Liver (tissue), 8 donors: ENCODE measurements at regions not wholly inside any gene's neighbourhood (a gene's known extent, or its start where the extent isn't known, plus 50 kb on each side); places are given as distances from the start of the nearest gene placed in this dataset. TPM values are rescaled to one million over a fixed set of nuclear protein-coding genes. Genes with fewer than 3 reads are reported as not detected.

ENCODE experiments used
- DNase-seq: peaks from one replicate; pipeline ENCODE4 v3.0.0-alpha.2; 2017; ENCODE audit warnings: low spot score
- H3K27ac ChIP-seq, 2 donors: one replicate each; pipeline ENCODE4 v1.7.0; 2013; ENCODE audit warnings: inconsistent platforms in 2 of 2, low read length in 2 of 2, control low read depth in 1 of 2, low read depth in 1 of 2, mild to moderate bottlenecking in 1 of 2
- H3K27me3 ChIP-seq, 4 donors: one replicate each; pipeline versions ENCODE4 v1.6.1 to v1.7.0; 2013; ENCODE audit warnings: low read length in 3 of 4, inconsistent platforms in 1 of 4, mild to moderate bottlenecking in 1 of 4, moderate library complexity in 1 of 4; ENCODE audit not compliant: control insufficient read depth in 4 of 4, insufficient read depth in 4 of 4
- H3K36me3 ChIP-seq, 4 donors: one replicate each; pipeline versions ENCODE4 v1.6.1 to v1.7.0; 2013; ENCODE audit warnings: low read length in 3 of 4, mild to moderate bottlenecking in 3 of 4, low read depth in 1 of 4, moderate library complexity in 1 of 4; ENCODE audit not compliant: control insufficient read depth in 4 of 4, insufficient read depth in 3 of 4
- H3K4me1 ChIP-seq, 4 donors: one replicate each; pipeline versions ENCODE4 v1.6.1 to v1.7.0; 2013; ENCODE audit warnings: low read length in 3 of 4, mild to moderate bottlenecking in 3 of 4, moderate library complexity in 1 of 4; ENCODE audit not compliant: control insufficient read depth in 4 of 4, insufficient read depth in 4 of 4
- H3K4me3 ChIP-seq, 3 donors: one replicate each; pipeline versions ENCODE4 v1.6.1 to v1.7.0; 2013; ENCODE audit warnings: low read length in 3 of 3, control low read depth in 1 of 3, low read depth in 1 of 3, mild to moderate bottlenecking in 1 of 3
- H3K9ac ChIP-seq, 2 donors: one replicate each; pipeline ENCODE4 v1.7.0; 2013; ENCODE audit warnings: low read length in 2 of 2, mild to moderate bottlenecking in 2 of 2, moderate library complexity in 2 of 2, control low read depth in 1 of 2, low read depth in 1 of 2
- H3K9me3 ChIP-seq, 4 donors: one replicate each; pipeline versions ENCODE4 v1.6.1 to v1.7.0; 2013; ENCODE audit warnings: low read length in 3 of 4; ENCODE audit not compliant: control insufficient read depth in 4 of 4
- ATF3 ChIP-seq: IDR thresholded peaks from 2 replicates; pipeline ENCODE4 v1.6.1; 2016; ENCODE audit warnings: antibody characterized with exemption
- FOXA1 ChIP-seq: IDR thresholded peaks from 2 replicates; pipeline ENCODE4 v1.6.1; 2016; ENCODE audit warnings: antibody characterized with exemption
- FOXA2 ChIP-seq: IDR thresholded peaks from 2 replicates; pipeline ENCODE4 v1.6.1; 2016; ENCODE audit warnings: antibody characterized with exemption
- HNF4A ChIP-seq, 2 donors: conservative IDR thresholded peaks; 2 replicates each; pipeline ENCODE4 v1.6.1; 2016; ENCODE audit warnings: antibody characterized with exemption in 2 of 2, mild to moderate bottlenecking in 2 of 2
- NR2F2 ChIP-seq: IDR thresholded peaks from 2 replicates; pipeline ENCODE4 v1.6.1; 2016; ENCODE audit warnings: antibody characterized with exemption
- RAD21 ChIP-seq, 2 donors: IDR thresholded peaks; 2 replicates each; pipeline ENCODE4 v1.6.1; 2016; ENCODE audit warnings: antibody characterized with exemption in 2 of 2, mild to moderate bottlenecking in 2 of 2
- REST ChIP-seq: IDR thresholded peaks from 2 replicates; pipeline ENCODE4 v1.6.1; 2016; ENCODE audit warnings: antibody characterized with exemption, mild to moderate bottlenecking
- RXRA ChIP-seq, 2 donors: IDR thresholded peaks; 2 replicates each; pipeline ENCODE4 v1.6.1; 2017 to 2018; ENCODE audit warnings: antibody characterized with exemption in 2 of 2, mild to moderate bottlenecking in 1 of 2
- SP1 ChIP-seq: IDR thresholded peaks from 2 replicates; pipeline ENCODE4 v1.6.1; 2018; ENCODE audit warnings: antibody characterized with exemption, mild to moderate bottlenecking
- TAF1 ChIP-seq: conservative IDR thresholded peaks from 2 replicates; pipeline ENCODE4 v1.6.1; 2016; ENCODE audit warnings: antibody characterized with exemption, mild to moderate bottlenecking
- YY1 ChIP-seq: IDR thresholded peaks from 2 replicates; pipeline ENCODE4 v1.6.1; 2016; ENCODE audit warnings: antibody characterized with exemption, mild to moderate bottlenecking
- ZBTB33 ChIP-seq: IDR thresholded peaks from 2 replicates; pipeline ENCODE4 v1.6.1; 2016; ENCODE audit warnings: antibody characterized with exemption
- WGBS: extraction: QIAGEN DNeasy Blood & Tissue Kit; methylation state at CpG from one replicate; pipeline ENCODE4 v1.1.7; 2013; 5-methylcytosine and 5-hydroxymethylcytosine counted together
- small RNA-seq: library from RNA; depleted of rRNA; stranded (forward); fragments of <200 nt; gene quantifications from one replicate; pipeline ENCODE3, GENCODE V24; 2014
- donor health status: healthy.
- donor health status: healthy.
- donor health status: healthy.
- donor health status: healthy.

- TF ChIP-seq REST (no peak), RAD21 (IDR thresholded peaks at IDR 0.05) (no peak), NR2F2 (no peak)
Observed at GRCh38 chr15:24617646-24618045, 57.9 kb upstream of the NPAP1 start (continued).

- Histone ChIP-seq H3K9ac (no peak overlapping the region), H3K4me1 (no peaks in the 10 kb centered on the region), H3K36me3 (no peaks in the 10 kb centered on the region), H3K27me3 (no peaks in the 10 kb centered on the region), H3K4me3 (no peak overlapping the region), H3K27ac (no peak overlapping the region), H3K9me3 (peaks cover 0 to 4% (median 0%) of the 10 kb centered on the region in 4 donors)
- WGBS, result 74% methylated on average over 3 of the region's 3 CpGs
- TF ChIP-seq HNF4A (conservative IDR thresholded peaks at IDR 0.05), result no peak
- no peak for TF ChIP-seq REST
- TF ChIP-seq YY1, result no peak
- no peak for TF ChIP-seq FOXA2
- no peak for TF ChIP-seq RXRA (IDR thresholded peaks at IDR 0.05)
- no peak for TF ChIP-seq TAF1
- no peak for TF ChIP-seq FOXA1
- TF ChIP-seq ATF3, result no peak
- TF ChIP-seq ZBTB33, result no peak
- TF ChIP-seq NR2F2, result no peak
- TF ChIP-seq RAD21 (IDR thresholded peaks at IDR 0.05), result no peak
- TF ChIP-seq SP1, result no peak
- no peak for DNase-seq
Observed at GRCh38 chr15:24621630-24622215, 53.9 kb upstream of the NPAP1 start.

Small RNA genes lying in the stretch of these regions (small RNA-seq; reads per million reads assigned to genes)
- not detected for gene RNU6-741P
